ENCODE measurements at regions not wholly inside any gene's neighbourhood (a gene's known extent, or its start where the extent isn't known, plus 50 kb on each side); places are given as distances from the start of the nearest gene placed in this dataset.

DNA sequence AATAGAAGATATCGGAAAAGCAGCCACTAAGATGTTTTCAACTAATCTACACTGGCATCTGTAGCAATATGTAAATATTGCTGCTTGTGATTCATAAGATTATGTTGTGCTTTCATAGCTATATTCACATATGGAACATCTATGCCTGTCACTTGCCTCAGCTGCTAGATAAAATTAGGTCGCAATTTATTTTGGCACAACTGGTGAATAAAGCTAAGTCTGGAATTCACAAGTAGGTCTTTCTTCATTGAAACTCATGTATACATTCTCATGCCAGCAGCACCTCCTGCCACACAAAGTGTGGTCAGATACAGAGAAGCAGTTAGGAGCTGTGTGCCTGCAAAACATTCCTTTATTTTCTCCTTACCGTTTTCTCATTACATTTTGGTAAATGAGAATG lies 543.3 kb upstream of the CHORDC1 start:
- in situ Hi-C loops (cut with MboI; ENCODE audit: low sequenced_read_pairs): no loop called here
- H3K4ac ChIP-seq (ENCODE audit: low read depth, low read length): no peak overlapping the region
- H2BK20ac ChIP-seq (ENCODE audit: low read depth, low read length): no peak overlapping the region
- no peak overlapping the region for H3K14ac ChIP-seq (replicated peaks; ENCODE audit: low read depth, low read length)
- no peak overlapping the region for H3K4me3 ChIP-seq (ENCODE audit: insufficient read depth, low read depth, low read length)
- no peaks in the 10 kb centered on the region for H3K27me3 ChIP-seq (ENCODE audit: control insufficient read depth, insufficient read depth, low read length)
- H4K5ac ChIP-seq (ENCODE audit: low read depth, low read length): no peak overlapping the region
- DNase-seq (no peak), ATAC-seq (ENCODE audit: low read depth) (no peak)
- H4K8ac ChIP-seq (ENCODE audit: low read depth in 2 of 2, low read length in 2 of 2): no peak overlapping the region
- peaks cover 7% of the 10 kb centered on the region for H3K9me3 ChIP-seq (ENCODE audit: control insufficient read depth, insufficient read depth, low read length)
- no peak overlapping the region for H4K91ac ChIP-seq (ENCODE audit: insufficient read depth, low read depth, low read length)
- no peak overlapping the region for H2BK5ac ChIP-seq (ENCODE audit: low read depth, low read length, poor library complexity, severe bottlenecking)
- BruUV-seq (replicated peaks): no TSS peak
- no peak overlapping the region for H2BK15ac ChIP-seq (ENCODE audit: low read depth, low read length)
- H3K27ac ChIP-seq (ENCODE audit: insufficient read depth, low read length): no peak overlapping the region
- H2AK9ac ChIP-seq (replicated peaks; ENCODE audit: low read depth, low read length, poor library complexity): no peak overlapping the region
- intact Hi-C loops (cut with micrococcal nuclease): no loop called here
- no peak overlapping the region for H2AK5ac ChIP-seq (ENCODE audit: low read depth, low read length)
- H3K79me1 ChIP-seq (ENCODE audit: low read depth in 1 of 2, low read length in 2 of 2): no peaks in the 10 kb centered on the region
- H3K9ac ChIP-seq (ENCODE audit: low read depth, low read length): no peak overlapping the region
- no peaks in the 10 kb centered on the region for H3K36me3 ChIP-seq (ENCODE audit: control insufficient read depth, insufficient read depth, low read length)
- WGBS, 2 experiments (ENCODE audit: extremely low coverage in 2 of 2, insufficient read length in 1 of 2): no CpG with 5 or more reads among the region's 3 CpGs
- POLR2A ChIA-PET (ENCODE audit: unreplicated experiment): no interaction called here
- CTCF ChIA-PET: interaction anchor here (0.7 kb wide), 1 partner anchor 1236 kb away, joined by 3 read pairs; no protein-coding TSS in a partner anchor
- H3K9me1 ChIP-seq (ENCODE audit: insufficient read depth, low read length): no peaks in the 10 kb centered on the region
- no peak for TF ChIP-seq SMC3 (IDR thresholded peaks at IDR 0.05; ENCODE audit: low read depth, low read length)
- TF ChIP-seq MAFK (IDR thresholded peaks at IDR 0.05; ENCODE audit: low read depth, low read length): no peak
- TF ChIP-seq FOS (IDR thresholded peaks at IDR 0.05; ENCODE audit: low read depth, low read length): no peak
- TF ChIP-seq, protein P1, sequence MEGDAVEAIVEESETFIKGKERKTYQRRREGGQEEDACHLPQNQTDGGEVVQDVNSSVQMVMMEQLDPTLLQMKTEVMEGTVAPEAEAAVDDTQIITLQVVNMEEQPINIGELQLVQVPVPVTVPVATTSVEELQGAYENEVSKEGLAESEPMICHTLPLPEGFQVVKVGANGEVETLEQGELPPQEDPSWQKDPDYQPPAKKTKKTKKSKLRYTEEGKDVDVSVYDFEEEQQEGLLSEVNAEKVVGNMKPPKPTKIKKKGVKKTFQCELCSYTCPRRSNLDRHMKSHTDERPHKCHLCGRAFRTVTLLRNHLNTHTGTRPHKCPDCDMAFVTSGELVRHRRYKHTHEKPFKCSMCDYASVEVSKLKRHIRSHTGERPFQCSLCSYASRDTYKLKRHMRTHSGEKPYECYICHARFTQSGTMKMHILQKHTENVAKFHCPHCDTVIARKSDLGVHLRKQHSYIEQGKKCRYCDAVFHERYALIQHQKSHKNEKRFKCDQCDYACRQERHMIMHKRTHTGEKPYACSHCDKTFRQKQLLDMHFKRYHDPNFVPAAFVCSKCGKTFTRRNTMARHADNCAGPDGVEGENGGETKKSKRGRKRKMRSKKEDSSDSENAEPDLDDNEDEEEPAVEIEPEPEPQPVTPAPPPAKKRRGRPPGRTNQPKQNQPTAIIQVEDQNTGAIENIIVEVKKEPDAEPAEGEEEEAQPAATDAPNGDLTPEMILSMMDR (conservative IDR thresholded peaks at IDR 0.05; ENCODE audit: low read depth, low read length): no peak
- no peak for TF ChIP-seq CHD1 (IDR thresholded peaks at IDR 0.05; ENCODE audit: low read depth, low read length)
- no peak for TF ChIP-seq CEBPB (IDR thresholded peaks at IDR 0.05; ENCODE audit: low read depth, low read length)
- TF ChIP-seq, protein P2, sequence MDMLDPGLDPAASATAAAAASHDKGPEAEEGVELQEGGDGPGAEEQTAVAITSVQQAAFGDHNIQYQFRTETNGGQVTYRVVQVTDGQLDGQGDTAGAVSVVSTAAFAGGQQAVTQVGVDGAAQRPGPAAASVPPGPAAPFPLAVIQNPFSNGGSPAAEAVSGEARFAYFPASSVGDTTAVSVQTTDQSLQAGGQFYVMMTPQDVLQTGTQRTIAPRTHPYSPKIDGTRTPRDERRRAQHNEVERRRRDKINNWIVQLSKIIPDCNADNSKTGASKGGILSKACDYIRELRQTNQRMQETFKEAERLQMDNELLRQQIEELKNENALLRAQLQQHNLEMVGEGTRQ (IDR thresholded peaks at IDR 0.05; ENCODE audit: low read depth, low read length): no peak
- TF ChIP-seq RAD21 (IDR thresholded peaks at IDR 0.05; ENCODE audit: low read length): no peak
- no peak for TF ChIP-seq MXI1 (IDR thresholded peaks at IDR 0.05; ENCODE audit: borderline replicate concordance, low read depth, low read length)
- no peak for TF ChIP-seq MAZ (IDR thresholded peaks at IDR 0.05; ENCODE audit: borderline replicate concordance, low read depth, low read length)
- TF ChIP-seq POLR2A (IDR thresholded peaks at IDR 0.05; ENCODE audit: low read depth, low read length): no peak
- no peak for TF ChIP-seq RCOR1 (IDR thresholded peaks at IDR 0.05; ENCODE audit: insufficient replicate concordance, low read length)
- TF ChIP-seq BHLHE40 (IDR thresholded peaks at IDR 0.05; ENCODE audit: low read depth, low read length): no peak
- no peak overlapping the region for H2AFZ ChIP-seq (replicated peaks; ENCODE audit: low read length, poor library complexity)
- no peak overlapping the region for H2BK120ac ChIP-seq (ENCODE audit: low read depth, low read length)
- H4K20me1 ChIP-seq (ENCODE audit: insufficient read depth, low read length): no peaks in the 10 kb centered on the region
- dilution Hi-C loops (cut with HindIII; ENCODE audit: low sequenced_read_pairs, unreplicated experiment): no loop called here
- H3K4me1 ChIP-seq (ENCODE audit: control insufficient read depth, insufficient read depth, low read length): no peaks in the 10 kb centered on the region
- H3K4me2 ChIP-seq (ENCODE audit: low read depth, low read length): no peak overlapping the region
- no peak overlapping the region for H3K18ac ChIP-seq (ENCODE audit: low read depth, low read length)
- no peak overlapping the region for H3K23ac ChIP-seq (ENCODE audit: low read depth, low read length)
- H3K56ac ChIP-seq (ENCODE audit: extremely low read depth, insufficient read depth, low read length): no peak overlapping the region

Measured in IMR-90 (cell line).